WTC11 (cell line): ENCODE measurements at regions not wholly inside any gene's neighbourhood (a gene's known extent, or its start where the extent isn't known, plus 50 kb on each side); places are given as distances from the start of the nearest gene placed in this dataset.

Experiments
- ATAC-seq: fragments of 200-7000 bp; cut with Tn5 transposase; 2 replicates; pipeline ENCODE4 v1.10.0; 2021; ENCODE audit warnings: mild to moderate bottlenecking, moderate library complexity
- CTCF ChIA-PET: fragments of 300-600 bp; sonication (Branson Sonifier 250); formaldehyde crosslinking; loops from one replicate; lab custom pipeline; 2021; ENCODE audit warnings: antibody characterized with exemption; lab: Charles Lee
- POLR2A ChIA-PET: fragments of 350-600 bp; sonication (Branson Sonifier 250); formaldehyde crosslinking; loops from one replicate; lab custom pipeline; 2021; ENCODE audit warnings: antibody characterized with exemption; lab: Charles Lee
- DNase-seq: peaks from one replicate; pipeline ENCODE4 v3.0.0; 2021; ENCODE audit warnings: low spot score
- H3K27ac Mint-ChIP-seq: 2 replicates; pipeline ENCODE4 v1.8.0; 2021; ENCODE audit warnings: mixed read lengths
- H3K27me3 Mint-ChIP-seq: 2 replicates; pipeline ENCODE4 v1.8.0; 2021; ENCODE audit warnings: low read depth, mild to moderate bottlenecking, moderate library complexity, mixed read lengths
- H3K36me3 Mint-ChIP-seq: 2 replicates; pipeline ENCODE4 v1.8.0; 2021; ENCODE audit warnings: mixed read lengths
- H3K4me1 Mint-ChIP-seq: 2 replicates; pipeline ENCODE4 v1.8.0; 2022; ENCODE audit warnings: mixed read lengths
- H3K4me3 Mint-ChIP-seq: 2 replicates; pipeline ENCODE4 v1.8.0; 2021; ENCODE audit warnings: mild to moderate bottlenecking, moderate library complexity, mixed read lengths
- H3K9me3 Mint-ChIP-seq: 2 replicates; pipeline ENCODE4 v1.8.0; 2021; ENCODE audit warnings: mixed read lengths
- AR ChIP-seq: fragments of 250-450 bp; sonication (Bioruptor Pico); IDR thresholded peaks from 2 replicates; pipeline ENCODE4 v1.9.0; 2021; ENCODE audit warnings: mild to moderate bottlenecking
- CREB1 ChIP-seq: sonication (generic); formaldehyde crosslinking; IDR thresholded peaks from 2 replicates; pipeline ENCODE4 v1.8.0; 2023; ENCODE audit warnings: mild to moderate bottlenecking, missing genetic modification reagents
- CREM ChIP-seq: sonication (generic); formaldehyde crosslinking; IDR thresholded peaks from 2 replicates; pipeline ENCODE4 v1.8.1; 2022; ENCODE audit warnings: mild to moderate bottlenecking, missing genetic modification reagents, moderate library complexity
- ETV6 ChIP-seq: sonication (generic); formaldehyde crosslinking; IDR thresholded peaks from 2 replicates; pipeline ENCODE4 v1.8.1; 2022; ENCODE audit warnings: mild to moderate bottlenecking, missing genetic modification reagents
- GRHL2 ChIP-seq: fragments of 250-450 bp; sonication (Bioruptor Pico); IDR thresholded peaks from 2 replicates; pipeline ENCODE4 v1.8.0; 2022; ENCODE audit warnings: mild to moderate bottlenecking, moderate library complexity; ENCODE audit not compliant: insufficient replicate concordance, severe bottlenecking
- GTF2I ChIP-seq: fragments of 250-450 bp; sonication (Bioruptor Pico); conservative IDR thresholded peaks from 2 replicates; pipeline ENCODE4 v1.4.0; 2021; ENCODE audit warnings: mild to moderate bottlenecking
- HMGA2 ChIP-seq: fragments of 250-450 bp; sonication (Bioruptor Pico); IDR thresholded peaks from 2 replicates; pipeline ENCODE4 v1.4.0; 2021; ENCODE audit warnings: mild to moderate bottlenecking, moderate library complexity
- JAZF1 ChIP-seq: fragments of 250-450 bp; sonication (Bioruptor Pico); IDR thresholded peaks from 2 replicates; pipeline ENCODE4 v1.9.0; 2021; ENCODE audit warnings: moderate library complexity, mild to moderate bottlenecking, inconsistent platforms
- MLX ChIP-seq: sonication (generic); formaldehyde crosslinking; IDR thresholded peaks from 2 replicates; pipeline ENCODE4 v1.8.1; 2023; ENCODE audit warnings: mild to moderate bottlenecking, missing genetic modification reagents, moderate library complexity
- MXD4 ChIP-seq: fragments of 250-450 bp; sonication (Bioruptor Pico); IDR thresholded peaks from 2 replicates; pipeline ENCODE4 v1.8.0; 2021; ENCODE audit warnings: mild to moderate bottlenecking, moderate library complexity, borderline replicate concordance
- MYBL2 ChIP-seq: sonication (generic); formaldehyde crosslinking; IDR thresholded peaks from 2 replicates; pipeline ENCODE4 v1.8.1; 2023; ENCODE audit warnings: mild to moderate bottlenecking, moderate library complexity, missing genetic modification reagents
- NR1H2 ChIP-seq: sonication (generic); formaldehyde crosslinking; IDR thresholded peaks from 2 replicates; pipeline ENCODE4 v1.9.0; 2021; ENCODE audit warnings: mild to moderate bottlenecking, moderate library complexity, missing genetic modification reagents
- PRDM15 ChIP-seq: sonication (generic); formaldehyde crosslinking; IDR thresholded peaks from 2 replicates; pipeline ENCODE4 v1.8.0; 2022; ENCODE audit warnings: missing genetic modification reagents
- SOX15 ChIP-seq: fragments of 250-450 bp; sonication (Bioruptor Pico); IDR thresholded peaks from 2 replicates; pipeline ENCODE4 v1.9.0; 2021; ENCODE audit warnings: mild to moderate bottlenecking
- TCF7 ChIP-seq: sonication (generic); formaldehyde crosslinking; IDR thresholded peaks from 2 replicates; pipeline ENCODE4 v1.8.0; 2022; ENCODE audit warnings: mild to moderate bottlenecking, low read depth, missing genetic modification reagents, moderate library complexity
- TEAD4 ChIP-seq: sonication (generic); formaldehyde crosslinking; IDR thresholded peaks from 2 replicates; pipeline ENCODE4 v1.8.0; 2022; ENCODE audit warnings: mild to moderate bottlenecking, missing genetic modification reagents
- TP53 ChIP-seq: sonication (generic); formaldehyde crosslinking; IDR thresholded peaks from 2 replicates; pipeline ENCODE4 v1.8.1; 2023; ENCODE audit warnings: mild to moderate bottlenecking, missing genetic modification reagents
- ZNF232 ChIP-seq: sonication (generic); formaldehyde crosslinking; IDR thresholded peaks from 2 replicates; pipeline ENCODE4 v1.8.0; 2022; ENCODE audit warnings: mild to moderate bottlenecking, missing genetic modification reagents
- TF ChIP-seq, protein P1 (sequence below): sonication (generic); formaldehyde crosslinking; IDR thresholded peaks from 2 replicates; pipeline ENCODE4 v1.8.0; 2023; ENCODE audit warnings: missing genetic modification reagents
- TF ChIP-seq, protein P2 (sequence below): fragments of 250-450 bp; sonication (Bioruptor Pico); IDR thresholded peaks from 2 replicates; pipeline ENCODE4 v1.8.0; 2021; ENCODE audit warnings: mild to moderate bottlenecking

- TF ChIP-seq PRDM15, result no peak
- TF ChIP-seq MYBL2 (CRISPR knock-in tag), result no peak
- TF ChIP-seq, all 79 proteins: peak for 0
These were observed 324.9 kb upstream of the GATB start (continued) for GRCh38 chr4:152085657-152086056.

DNA sequence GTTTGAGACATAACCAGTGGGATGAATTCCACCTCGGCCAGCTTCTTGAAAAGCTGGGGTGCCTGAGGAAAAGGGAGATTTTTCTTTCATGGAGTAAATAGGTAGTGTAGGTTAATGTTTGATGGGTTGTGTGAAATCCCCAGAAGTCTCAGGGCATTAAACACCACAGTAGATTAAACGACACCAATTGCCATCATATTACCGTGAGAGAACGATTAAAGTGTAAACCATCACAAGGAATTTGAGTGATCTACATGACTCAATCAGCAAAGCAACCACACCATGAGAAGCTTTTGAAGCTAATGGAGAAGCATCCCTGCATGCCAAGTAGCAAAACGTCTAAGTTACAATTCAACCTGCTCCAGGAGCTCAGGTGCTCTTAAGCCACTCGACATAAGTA is 322.5 kb upstream of the GATB start:
- POLR2A ChIA-PET, result no interaction called here
- H3K27me3 Mint-ChIP-seq, result no peaks in the 10 kb centered on the region
- DNase-seq (no peak), ATAC-seq (no peak)
- peaks cover 28% of the 10 kb centered on the region for H3K4me1 Mint-ChIP-seq
- no peak overlapping the region for H3K4me3 Mint-ChIP-seq
- no peaks in the 10 kb centered on the region for H3K36me3 Mint-ChIP-seq
- H3K27ac Mint-ChIP-seq, result no peak overlapping the region
- TF ChIP-seq TCF7 (CRISPR knock-in tag) (no peak), MLX (CRISPR knock-in tag) (no peak), TP53 (CRISPR knock-in tag) (no peak), NR1H2 (CRISPR knock-in tag) (no peak), GTF2I (no peak), ETV6 (no peak), GRHL2 (CRISPR knock-in tag) (no peak), MXD4 (CRISPR knock-in tag) (no peak), ZNF232 (CRISPR knock-in tag) (no peak)
- TF ChIP-seq, protein P1, sequence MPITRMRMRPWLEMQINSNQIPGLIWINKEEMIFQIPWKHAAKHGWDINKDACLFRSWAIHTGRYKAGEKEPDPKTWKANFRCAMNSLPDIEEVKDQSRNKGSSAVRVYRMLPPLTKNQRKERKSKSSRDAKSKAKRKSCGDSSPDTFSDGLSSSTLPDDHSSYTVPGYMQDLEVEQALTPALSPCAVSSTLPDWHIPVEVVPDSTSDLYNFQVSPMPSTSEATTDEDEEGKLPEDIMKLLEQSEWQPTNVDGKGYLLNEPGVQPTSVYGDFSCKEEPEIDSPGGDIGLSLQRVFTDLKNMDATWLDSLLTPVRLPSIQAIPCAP (CRISPR knock-in tag), result no peak
- CTCF ChIA-PET, result no interaction called here
- H3K9me3 Mint-ChIP-seq, result peaks cover 5% of the 10 kb centered on the region; the same call in 1 of the 2 replicates

- CTCF ChIA-PET, result no interaction called here
- POLR2A ChIA-PET, result no interaction called here
- ATAC-seq, result no peak
- TF ChIP-seq, protein P2, sequence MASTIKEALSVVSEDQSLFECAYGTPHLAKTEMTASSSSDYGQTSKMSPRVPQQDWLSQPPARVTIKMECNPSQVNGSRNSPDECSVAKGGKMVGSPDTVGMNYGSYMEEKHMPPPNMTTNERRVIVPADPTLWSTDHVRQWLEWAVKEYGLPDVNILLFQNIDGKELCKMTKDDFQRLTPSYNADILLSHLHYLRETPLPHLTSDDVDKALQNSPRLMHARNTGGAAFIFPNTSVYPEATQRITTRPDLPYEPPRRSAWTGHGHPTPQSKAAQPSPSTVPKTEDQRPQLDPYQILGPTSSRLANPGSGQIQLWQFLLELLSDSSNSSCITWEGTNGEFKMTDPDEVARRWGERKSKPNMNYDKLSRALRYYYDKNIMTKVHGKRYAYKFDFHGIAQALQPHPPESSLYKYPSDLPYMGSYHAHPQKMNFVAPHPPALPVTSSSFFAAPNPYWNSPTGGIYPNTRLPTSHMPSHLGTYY (CRISPR knock-in tag), result no peak
- TF ChIP-seq SOX15 (CRISPR knock-in tag) (no peak), HMGA2 (CRISPR knock-in tag) (no peak), CREB1 (no peak), PRDM15 (no peak), NR1H2 (CRISPR knock-in tag) (no peak), AR (CRISPR knock-in tag) (no peak), JAZF1 (CRISPR knock-in tag) (no peak), TEAD4 (CRISPR knock-in tag) (no peak), CREM (no peak)
These were observed 320.2 kb upstream of the GATB start for GRCh38 chr4:152081024-152081423.

More at GRCh38 chr4:152081024-152081423, 320.2 kb upstream of the GATB start:
- Mint-ChIP-seq H3K9me3 (peaks cover 5% of the 10 kb centered on the region; the same call in 1 of the 2 replicates), H3K27me3 (no peaks in the 10 kb centered on the region), H3K36me3 (no peaks in the 10 kb centered on the region), H3K4me1 (peaks cover 25% of the 10 kb centered on the region), H3K4me3 (no peak overlapping the region), H3K27ac (no peak overlapping the region)
- no peak for DNase-seq
